ENCODE measurements at regions not wholly inside any gene's neighbourhood (a gene's known extent, or its start where the extent isn't known, plus 50 kb on each side); places are given as distances from the start of the nearest gene placed in this dataset.
"Not testable (repeated sequence)": the region's sequence is repeated elsewhere in the genome, so short reads cannot be mapped to it uniquely, and the experiment has no call there.

DNA sequence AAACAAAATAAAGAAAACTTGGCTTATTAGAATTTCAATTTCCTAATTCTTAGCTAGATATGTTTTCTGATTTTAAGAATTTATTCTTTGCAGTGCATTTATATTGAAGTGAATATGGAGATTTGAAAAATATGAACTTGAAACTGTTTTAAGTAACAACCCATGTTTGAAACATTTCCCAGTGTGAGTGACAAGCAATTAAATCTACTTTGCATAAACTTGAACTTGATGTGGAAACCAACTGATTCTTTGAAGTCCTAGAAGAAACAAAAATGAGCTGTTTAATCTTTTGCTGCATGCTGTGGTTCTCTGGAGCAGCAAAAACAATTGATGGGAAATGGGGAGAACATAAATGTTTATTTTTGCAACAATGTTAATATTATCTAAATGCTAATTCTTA, 430.2 kb downstream of the ARL4A start:
- Histone ChIP-seq H3K36me3 (ENCODE audit: control insufficient read depth in 1 of 2, insufficient read depth in 2 of 2, low read length in 2 of 2) (no peaks in the 10 kb centered on the region), H3K27me3 (ENCODE audit: insufficient read depth, low read length) (no peaks in the 10 kb centered on the region), H3K9me2 (ENCODE audit: insufficient read depth) (no peaks in the 10 kb centered on the region), H3K4me2 (ENCODE audit: low read length) (no peak overlapping the region), H3K79me2 (ENCODE audit: insufficient read depth, low read length) (no peaks in the 10 kb centered on the region), H3K9me3 (ENCODE audit: control insufficient read depth in 1 of 2, insufficient read depth in 1 of 2, low read depth in 1 of 2, low read length in 2 of 2) (no peaks in the 10 kb centered on the region), H4K20me1 (ENCODE audit: insufficient read depth) (no peaks in the 10 kb centered on the region), H3K27ac (ENCODE audit: low read depth, low read length) (no peak overlapping the region), H3K4me1 (ENCODE audit: control insufficient read depth in 1 of 2, insufficient read depth in 2 of 2, low read length in 2 of 2) (peaks cover 0 to 11% of the 10 kb centered on the region in 2 experiments; a peak in 1 of 4 replicates), H3K9ac (ENCODE audit: low read length) (no peak overlapping the region), H2AFZ (ENCODE audit: low read depth, low read length, poor library complexity, severe bottlenecking) (peak overlapping the region; percentile 49), H3K4me3 (replicated peaks in 1 of 2; ENCODE audit: low read depth in 1 of 2, low read length in 2 of 2) (no peak overlapping the region)
- CTCF ChIA-PET: interaction anchor here (0.9 to 5.4 kb wide), 4 partner anchors 11 to 431 kb away, joined by 4 to 28 read pairs (median 4); partner anchors contain the start of gene ARL4A
- intact Hi-C loops (cut with micrococcal nuclease): loop anchor here (1.0 to 5.0 kb wide), 3 partner anchors 75 to 475 kb away; partner anchors contain the start of gene ARL4A
- TF ChIP-seq RAD21 (IDR thresholded peaks at IDR 0.05; ENCODE audit: low read depth): no peak
- TF ChIP-seq TCF7L2 (IDR thresholded peaks at IDR 0.05; ENCODE audit: borderline replicate concordance, extremely low read depth, insufficient read depth, insufficient read length): no peak
- TF ChIP-seq REST (IDR thresholded peaks at IDR 0.05; ENCODE audit: low read depth): no peak
- ATAC-seq: no peak
- POLR2A ChIA-PET: no interaction called here
- RAD21 ChIA-PET (ENCODE audit: low non-redundant PET in 1 of 2, low total read pairs in 2 of 2, uncharacterized antibody in 2 of 2, unreplicated experiment in 2 of 2): interaction anchor here in 1 of 2 experiments (2.0 kb wide), 1 partner anchor 430 kb away, joined by 6 read pairs; the partner anchor contains the start of gene ARL4A
- no TSS peak for BruUV-seq (replicated peaks)
- DNase-seq (ENCODE audit: low read depth, low spot score): no peak

GRCh38 chr7:13124629-13125028, 437.2 kb downstream of the ARL4A start:
- H3K79me2 ChIP-seq (ENCODE audit: insufficient read depth, low read length); H3K4me3 ChIP-seq (replicated peaks in 1 of 2; ENCODE audit: low read depth in 1 of 2, low read length in 2 of 2); BruUV-seq (replicated peaks); H4K20me1 ChIP-seq (ENCODE audit: insufficient read depth); CTCF ChIA-PET; POLR2A ChIA-PET; RAD21 ChIA-PET (ENCODE audit: low non-redundant PET in 1 of 2, low total read pairs in 2 of 2, uncharacterized antibody in 2 of 2, unreplicated experiment in 2 of 2); H3K9me3 ChIP-seq (ENCODE audit: control insufficient read depth in 1 of 2, insufficient read depth in 1 of 2, low read depth in 1 of 2, low read length in 2 of 2); H3K4me1 ChIP-seq (ENCODE audit: control insufficient read depth in 1 of 2, insufficient read depth in 2 of 2, low read length in 2 of 2); H3K27me3 ChIP-seq (ENCODE audit: insufficient read depth, low read length); H2AFZ ChIP-seq (ENCODE audit: low read depth, low read length, poor library complexity, severe bottlenecking); H3K36me3 ChIP-seq (ENCODE audit: control insufficient read depth in 1 of 2, insufficient read depth in 2 of 2, low read length in 2 of 2); ATAC-seq; intact Hi-C loops (cut with micrococcal nuclease); H3K27ac ChIP-seq (ENCODE audit: low read depth, low read length); H3K4me2 ChIP-seq (ENCODE audit: low read length); H3K9me2 ChIP-seq (ENCODE audit: insufficient read depth); H3K9ac ChIP-seq (ENCODE audit: low read length); DNase-seq (ENCODE audit: low read depth, low spot score): not testable (repeated sequence)

Data from HCT116 (cell line).